Thymus (tissue), 11 donors: ENCODE measurements at regions not wholly inside any gene's neighbourhood (a gene's known extent, or its start where the extent isn't known, plus 50 kb on each side); places are given as distances from the start of the nearest gene placed in this dataset.

Experiments
- DNase-seq, 9 donors: peaks; one replicate each; pipeline ENCODE4 v3.0.0-alpha.2; 2013; ENCODE audit warnings: low spot score in 9 of 9, low read depth in 6 of 9, missing footprints in 1 of 9
- H3K27ac ChIP-seq, 2 donors: one replicate each; pipeline ENCODE4 v1.5.1; 2013; ENCODE audit warnings: control low read depth in 1 of 2, low read depth in 1 of 2, low read length in 1 of 2, mild to moderate bottlenecking in 1 of 2, moderate library complexity in 1 of 2
- H3K27me3 ChIP-seq, 2 donors: one replicate each; pipeline ENCODE4 v1.5.1; 2013; ENCODE audit warnings: low read length in 1 of 2; ENCODE audit not compliant: control insufficient read depth in 2 of 2, insufficient read depth in 1 of 2
- H3K36me3 ChIP-seq, 2 donors: one replicate each; pipeline ENCODE4 v1.5.1; 2013; ENCODE audit warnings: low read length in 1 of 2, mild to moderate bottlenecking in 1 of 2, moderate library complexity in 1 of 2; ENCODE audit not compliant: control insufficient read depth in 2 of 2, insufficient read depth in 2 of 2
- H3K4me1 ChIP-seq, 2 donors: one replicate each; pipeline ENCODE4 v1.5.1; 2013; ENCODE audit warnings: low read length in 2 of 2; ENCODE audit not compliant: control insufficient read depth in 2 of 2, insufficient read depth in 2 of 2
- H3K4me3 ChIP-seq, 2 donors: one replicate each; pipeline ENCODE4 v1.5.1; 2013; ENCODE audit warnings: low read length in 2 of 2, control low read depth in 1 of 2, mild to moderate bottlenecking in 1 of 2
- H3K9me3 ChIP-seq, 2 donors: one replicate each; pipeline ENCODE4 v1.5.1; 2013; ENCODE audit warnings: low read length in 1 of 2, mild to moderate bottlenecking in 1 of 2; ENCODE audit not compliant: control insufficient read depth in 2 of 2, insufficient read depth in 1 of 2
- whole genome bisulfite sequencing: extraction: QIAGEN DNeasy Blood & Tissue Kit; methylation state at CpG from one replicate; pipeline ENCODE4 v1.1.7; 2013; 5-methylcytosine and 5-hydroxymethylcytosine counted together
- donor health status: healthy.

DNA sequence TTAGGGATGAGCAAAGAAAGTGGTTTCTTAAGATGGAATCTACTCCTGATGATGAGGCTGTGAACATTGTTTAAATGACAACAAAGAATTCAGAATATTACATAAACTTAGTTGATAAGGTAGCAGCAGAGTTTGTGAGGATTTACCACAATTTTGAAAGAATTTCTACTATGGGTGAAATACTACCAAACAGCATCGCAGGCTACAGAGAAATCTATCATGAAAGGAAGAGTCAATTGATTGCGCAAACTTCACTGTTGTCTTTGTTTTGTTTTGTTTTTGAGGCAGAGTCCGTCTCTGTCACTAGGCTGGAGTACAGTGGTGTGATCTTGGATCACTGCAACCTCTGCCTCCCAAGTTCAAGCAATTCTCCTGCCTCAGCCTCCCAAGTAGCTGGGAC lies 107.4 kb upstream of the SLC6A6 start:
- Histone ChIP-seq H3K4me3 (no peak overlapping the region), H3K4me1 (peaks cover 2 to 7% of the 10 kb centered on the region in 2 donors), H3K9me3 (no peaks in the 10 kb centered on the region), H3K27ac (no peak overlapping the region), H3K36me3 (no peaks in the 10 kb centered on the region), H3K27me3 (peaks cover 0 to 19% of the 10 kb centered on the region in 2 donors)
- no peak for DNase-seq
- WGBS, result 96% methylated on average over 3 of the region's 3 CpGs

DNA sequence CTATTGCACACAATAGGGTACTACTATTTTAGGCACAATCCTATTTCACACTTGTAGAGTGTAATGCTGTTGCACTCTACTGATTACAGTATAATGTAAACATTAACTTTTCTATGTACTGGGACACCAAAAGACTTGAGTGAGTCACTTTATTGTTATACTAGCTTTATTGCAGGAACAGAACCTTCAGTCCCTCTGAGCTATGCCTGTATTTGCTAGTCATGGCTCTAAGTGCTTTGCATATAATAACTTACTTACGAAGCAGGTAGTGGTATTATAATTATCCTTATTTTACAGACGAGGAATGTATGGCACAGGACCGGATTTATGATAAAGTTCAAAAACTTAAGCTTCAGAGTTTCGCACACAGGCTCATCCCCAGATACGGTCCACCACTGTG lies 106.6 kb upstream of the SLC6A6 start:
- H3K9me3 ChIP-seq, result no peaks in the 10 kb centered on the region
- peaks cover 2 to 7% of the 10 kb centered on the region in 2 donors for H3K4me1 ChIP-seq
- H3K36me3 ChIP-seq, result no peaks in the 10 kb centered on the region
- WGBS, result 96% methylated on average over 5 of the region's 5 CpGs
- no peak overlapping the region for H3K4me3 ChIP-seq
- H3K27ac ChIP-seq, result no peak overlapping the region
- H3K27me3 ChIP-seq, result peaks cover 0 to 19% of the 10 kb centered on the region in 2 donors
- DNase-seq, result no peak

- peak overlapping the region in 1 of 2 donors; percentile 8 for H3K27ac ChIP-seq
- 93% methylated on average over 8 of the region's 8 CpGs for WGBS
Measured at GRCh38 chr3:14297305-14297704, 105.1 kb upstream of the SLC6A6 start.

GRCh38 chr3:14297784-14298236 lies 104.6 kb upstream of the SLC6A6 start:
- no peak for DNase-seq
- no peaks in the 10 kb centered on the region for H3K36me3 ChIP-seq
- H3K9me3 ChIP-seq, result no peaks in the 10 kb centered on the region
- 78% methylated on average over 37 of the region's 37 CpGs for WGBS
- H3K27me3 ChIP-seq, result peaks cover 0 to 21% of the 10 kb centered on the region in 2 donors
- H3K27ac ChIP-seq, result no peak overlapping the region
- peaks cover 7 to 10% of the 10 kb centered on the region in 2 donors for H3K4me1 ChIP-seq
- H3K4me3 ChIP-seq, result no peak overlapping the region

More at GRCh38 chr3:14297305-14297704, 105.1 kb upstream of the SLC6A6 start:
- H3K4me3 ChIP-seq, result no peak overlapping the region
- DNase-seq, result no peak
- no peaks in the 10 kb centered on the region for H3K9me3 ChIP-seq
- peaks cover 0 to 21% of the 10 kb centered on the region in 2 donors for H3K27me3 ChIP-seq
- H3K4me1 ChIP-seq, result peaks cover 2 to 7% of the 10 kb centered on the region in 2 donors
- no peaks in the 10 kb centered on the region for H3K36me3 ChIP-seq

DNA sequence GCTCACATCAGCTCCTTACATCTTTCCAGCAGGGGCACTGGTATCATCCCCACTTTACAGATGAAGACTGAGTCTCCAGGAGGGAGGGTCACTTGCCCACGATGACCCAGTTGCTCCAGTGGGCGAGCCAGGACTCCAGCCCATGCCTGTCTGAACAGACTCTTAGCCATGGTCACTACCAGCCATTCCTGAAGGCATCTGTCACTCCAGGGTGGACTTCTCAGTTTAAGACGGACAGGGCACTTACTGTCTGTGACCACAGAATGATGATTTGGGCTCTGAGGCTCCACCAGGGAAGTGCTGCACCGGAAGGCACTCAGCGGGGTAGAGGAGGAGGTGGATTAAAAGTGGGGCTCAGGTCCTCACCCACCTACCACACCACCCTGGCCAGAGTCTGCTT lies 104.0 kb upstream of the SLC6A6 start:
- H3K36me3 ChIP-seq, result no peaks in the 10 kb centered on the region
- WGBS, result 61% methylated on average over 5 of the region's 5 CpGs
- no peak for DNase-seq
- H3K4me3 ChIP-seq, result no peak overlapping the region
- no peak overlapping the region for H3K27ac ChIP-seq
- peaks cover 13 to 17% of the 10 kb centered on the region in 2 donors for H3K4me1 ChIP-seq
- H3K9me3 ChIP-seq, result no peaks in the 10 kb centered on the region
- H3K27me3 ChIP-seq, result peaks cover 0 to 24% of the 10 kb centered on the region in 2 donors

DNA sequence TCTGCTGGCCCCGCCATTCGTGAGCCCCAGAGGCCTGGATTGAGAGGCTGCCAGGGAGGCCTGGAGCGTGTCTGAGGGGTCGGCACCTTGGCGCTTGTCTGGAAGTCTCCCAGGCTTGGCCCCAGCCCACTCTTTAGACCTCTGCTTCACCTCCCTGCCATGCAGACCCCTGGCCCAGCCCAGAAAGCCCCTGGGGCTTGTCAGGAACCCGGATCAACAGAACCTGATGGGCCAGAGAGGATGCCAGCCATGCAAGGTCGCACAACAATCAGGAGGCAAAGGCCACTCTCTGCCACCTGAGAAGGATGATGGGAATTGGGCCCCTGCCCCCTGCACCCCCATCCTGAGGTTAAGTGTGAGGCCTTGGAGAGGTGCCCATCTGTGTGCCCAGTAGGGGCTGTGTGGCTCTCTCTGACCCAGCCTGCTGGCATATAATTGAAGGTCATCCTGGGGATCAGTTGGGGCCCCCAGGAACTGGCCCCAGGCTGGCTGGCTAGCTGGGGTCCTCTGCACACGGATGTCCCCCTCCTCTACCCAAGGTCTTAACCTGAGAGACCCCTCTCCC lies 103.3 kb upstream of the SLC6A6 start:
- H3K9me3 ChIP-seq, result no peaks in the 10 kb centered on the region
- H3K27ac ChIP-seq, result no peak overlapping the region
- H3K4me3 ChIP-seq, result no peak overlapping the region
- peaks cover 0 to 24% of the 10 kb centered on the region in 2 donors for H3K27me3 ChIP-seq
- peaks cover 19 to 22% of the 10 kb centered on the region in 2 donors for H3K4me1 ChIP-seq
- no peaks in the 10 kb centered on the region for H3K36me3 ChIP-seq
- DNase-seq, result no peak
- 78% methylated on average over 8 of the region's 8 CpGs for WGBS

- 92% methylated on average over 5 of the region's 5 CpGs for WGBS
- H3K4me3 ChIP-seq, result no peak overlapping the region
Measured at GRCh38 chr3:14299767-14300166, 102.6 kb upstream of the SLC6A6 start.

DNA sequence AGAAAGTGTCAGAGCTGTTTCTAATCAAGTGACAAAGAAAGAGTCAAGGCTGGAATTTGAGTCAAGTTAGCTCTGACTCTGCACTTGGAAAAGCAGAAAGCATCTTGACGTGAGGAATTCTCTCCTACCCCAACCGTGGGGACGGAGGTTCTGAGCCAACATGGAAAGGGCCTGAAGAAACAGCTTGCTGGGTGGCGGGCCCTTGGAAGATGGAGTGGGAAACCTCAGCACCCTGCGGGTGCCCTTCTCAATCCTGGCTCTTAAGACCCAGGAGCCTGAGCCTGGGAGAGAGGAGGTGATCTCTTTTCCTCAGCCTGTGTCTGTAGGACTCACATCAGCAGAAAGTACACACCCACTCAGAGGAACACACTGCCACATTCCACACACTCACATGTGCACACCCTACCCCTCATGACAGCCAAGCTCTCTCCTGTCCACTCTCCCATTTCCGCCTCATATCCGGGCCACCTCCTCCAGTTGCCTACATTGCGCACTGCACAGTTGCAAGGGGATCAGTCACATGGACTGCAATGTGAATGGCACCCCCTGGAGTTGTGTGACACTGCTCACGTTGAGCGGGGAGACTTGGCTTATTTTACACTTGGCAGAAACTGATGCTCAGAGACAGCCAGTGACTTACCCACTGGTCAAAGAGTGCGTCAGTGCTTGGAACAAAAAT lies 101.5 kb upstream of the SLC6A6 start:
- H3K36me3 ChIP-seq, result no peaks in the 10 kb centered on the region
- 95% methylated on average over 11 of the region's 11 CpGs for WGBS
- DNase-seq, result no peak
- peaks cover 34 to 39% of the 10 kb centered on the region in 2 donors for H3K4me1 ChIP-seq
- H3K9me3 ChIP-seq, result no peaks in the 10 kb centered on the region
- H3K27ac ChIP-seq, result no peak overlapping the region
- no peak overlapping the region for H3K4me3 ChIP-seq
- H3K27me3 ChIP-seq, result peaks cover 0 to 26% of the 10 kb centered on the region in 2 donors

More at GRCh38 chr3:14299767-14300166, 102.6 kb upstream of the SLC6A6 start:
- H3K9me3 ChIP-seq, result no peaks in the 10 kb centered on the region
- H3K36me3 ChIP-seq, result no peaks in the 10 kb centered on the region
- DNase-seq, result no peak
- H3K4me1 ChIP-seq, result peaks cover 24 to 29% of the 10 kb centered on the region in 2 donors
- H3K27me3 ChIP-seq, result peaks cover 0 to 26% of the 10 kb centered on the region in 2 donors
- no peak overlapping the region for H3K27ac ChIP-seq

DNA sequence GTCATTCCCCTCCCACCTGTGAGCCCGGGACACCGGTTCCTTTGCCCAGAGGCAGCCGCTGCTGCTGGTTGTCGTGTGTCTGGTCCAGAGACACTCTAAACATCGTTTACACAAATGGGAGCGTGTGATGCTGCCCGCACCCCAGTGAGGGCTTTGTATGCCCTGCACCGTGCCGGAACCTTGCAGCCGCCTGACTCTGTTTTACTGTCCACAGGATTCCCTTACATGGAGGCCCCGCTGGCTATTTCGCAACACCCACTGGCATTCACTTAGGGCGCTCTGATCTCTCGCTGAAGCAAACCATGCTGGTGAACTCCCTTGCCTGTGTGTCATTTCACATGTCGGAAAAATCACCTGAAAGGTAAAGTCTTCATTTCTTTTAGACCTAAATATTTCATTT lies 100.8 kb upstream of the SLC6A6 start:
- Histone ChIP-seq H3K27ac (no peak overlapping the region), H3K4me1 (peaks cover 38 to 46% of the 10 kb centered on the region in 2 donors), H3K27me3 (peaks cover 0 to 23% of the 10 kb centered on the region in 2 donors), H3K4me3 (no peak overlapping the region), H3K36me3 (no peaks in the 10 kb centered on the region), H3K9me3 (no peaks in the 10 kb centered on the region)
- 93% methylated on average over 15 of the region's 15 CpGs for WGBS
- DNase-seq, result no peak
